Prostate gland (tissue), 2 donors: ENCODE measurements at regions not wholly inside any gene's neighbourhood (a gene's known extent, or its start where the extent isn't known, plus 50 kb on each side); places are given as distances from the start of the nearest gene placed in this dataset.

Experiments
- CTCF ChIP-seq, 4 experiments: fragments of 200-600 bp in 2 of 4; fragments of 450-650 bp in 2 of 4; sonication (generic) in 2 of 4; IDR thresholded peaks; 1 replicate in 3 of 4; 2 replicates in 1 of 4; pipeline ENCODE4 v1.5.1; 2016 to 2019; ENCODE audit warnings: antibody characterized with exemption in 4 of 4, mild to moderate bottlenecking in 2 of 4, moderate library complexity in 2 of 4
- POLR2A ChIP-seq: fragments of 450-650 bp; IDR thresholded peaks from one replicate; pipeline ENCODE4 v1.6.1; 2016; ENCODE audit warnings: antibody characterized with exemption, mild to moderate bottlenecking

GRCh38 chr9:91074866-91075265 lies 273.2 kb downstream of the SYK start:
- TF ChIP-seq CTCF (IDR thresholded peaks at IDR 0.05) (no peak), POLR2A (no peak)
